ENCODE measurements at regions not wholly inside any gene's neighbourhood (a gene's known extent, or its start where the extent isn't known, plus 50 kb on each side); places are given as distances from the start of the nearest gene placed in this dataset.

GRCh38 chr18:5806860-5807259 is 88.5 kb downstream of the TMEM200C start:
- H3K27ac ChIP-seq (replicated peaks in 1 of 4) = no peak overlapping the region
- TF ChIP-seq EP300 (IDR thresholded peaks at IDR 0.05) (no peak), POLR2AphosphoS5 (IDR thresholded peaks at IDR 0.05) (no peak), POLR2A (IDR thresholded peaks at IDR 0.05; ENCODE audit: low read depth) (no peak)
- TF ChIP-seq, protein P1, sequence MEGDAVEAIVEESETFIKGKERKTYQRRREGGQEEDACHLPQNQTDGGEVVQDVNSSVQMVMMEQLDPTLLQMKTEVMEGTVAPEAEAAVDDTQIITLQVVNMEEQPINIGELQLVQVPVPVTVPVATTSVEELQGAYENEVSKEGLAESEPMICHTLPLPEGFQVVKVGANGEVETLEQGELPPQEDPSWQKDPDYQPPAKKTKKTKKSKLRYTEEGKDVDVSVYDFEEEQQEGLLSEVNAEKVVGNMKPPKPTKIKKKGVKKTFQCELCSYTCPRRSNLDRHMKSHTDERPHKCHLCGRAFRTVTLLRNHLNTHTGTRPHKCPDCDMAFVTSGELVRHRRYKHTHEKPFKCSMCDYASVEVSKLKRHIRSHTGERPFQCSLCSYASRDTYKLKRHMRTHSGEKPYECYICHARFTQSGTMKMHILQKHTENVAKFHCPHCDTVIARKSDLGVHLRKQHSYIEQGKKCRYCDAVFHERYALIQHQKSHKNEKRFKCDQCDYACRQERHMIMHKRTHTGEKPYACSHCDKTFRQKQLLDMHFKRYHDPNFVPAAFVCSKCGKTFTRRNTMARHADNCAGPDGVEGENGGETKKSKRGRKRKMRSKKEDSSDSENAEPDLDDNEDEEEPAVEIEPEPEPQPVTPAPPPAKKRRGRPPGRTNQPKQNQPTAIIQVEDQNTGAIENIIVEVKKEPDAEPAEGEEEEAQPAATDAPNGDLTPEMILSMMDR (IDR thresholded peaks at IDR 0.05) = no peak
- peaks cover 0 to 6% (median 2%) of the 10 kb centered on the region in 4 donors for H3K9me3 ChIP-seq
- no peaks in the 10 kb centered on the region for H3K4me1 ChIP-seq
- no peaks in the 10 kb centered on the region for H3K27me3 ChIP-seq
- intact Hi-C loops (cut with DNase I) = no loop called here
- no peak overlapping the region for H3K4me3 ChIP-seq
- DNase-seq (ENCODE audit: extremely low spot score) = no peak
- H3K36me3 ChIP-seq = no peaks in the 10 kb centered on the region
- 92% methylated on average over 5 of the region's 5 CpGs for WGBS

- H3K27me3 ChIP-seq = no peaks in the 10 kb centered on the region
- intact Hi-C loops (cut with DNase I) = no loop called here
- H3K4me1 ChIP-seq = no peaks in the 10 kb centered on the region
- DNase-seq (ENCODE audit: extremely low spot score) = peak; percentile 31
- H3K4me3 ChIP-seq = no peak overlapping the region
- H3K36me3 ChIP-seq = no peaks in the 10 kb centered on the region
- WGBS = 15% methylated on average over 1 of the region's 1 CpG
- H3K9me3 ChIP-seq = no peaks in the 10 kb centered on the region
- TF ChIP-seq, protein P1 (IDR thresholded peaks at IDR 0.05) = no peak
- TF ChIP-seq EP300 (IDR thresholded peaks at IDR 0.05) = no peak
- TF ChIP-seq POLR2AphosphoS5 (IDR thresholded peaks at IDR 0.05) = no peak
- no peak for TF ChIP-seq POLR2A (IDR thresholded peaks at IDR 0.05; ENCODE audit: low read depth)
- H3K27ac ChIP-seq (replicated peaks in 1 of 4) = no peak overlapping the region
Observed at GRCh38 chr18:5787936-5788335, 107.4 kb downstream of the TMEM200C start.

DNA sequence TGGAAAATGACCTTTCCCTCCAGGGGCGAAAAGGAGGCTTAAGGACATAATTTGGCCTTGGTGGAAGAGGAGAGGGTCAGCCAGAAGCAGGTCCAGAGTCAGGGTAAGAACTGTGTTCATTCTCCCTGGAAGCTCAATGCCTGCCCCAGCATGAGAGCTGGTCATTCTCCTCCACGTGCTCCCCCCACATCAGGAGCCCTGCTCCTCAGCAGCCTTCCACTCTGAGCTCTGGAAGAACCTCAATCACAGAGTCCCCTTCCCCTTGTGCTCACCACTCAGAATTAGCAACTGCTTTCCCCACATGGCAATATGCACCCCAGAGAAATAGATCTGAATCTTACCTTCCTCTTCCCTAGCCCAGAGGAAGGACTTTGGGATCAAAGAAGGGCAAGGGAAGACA is 115.4 kb downstream of the TMEM200C start:
- Histone ChIP-seq H3K36me3 (no peaks in the 10 kb centered on the region), H3K27me3 (peaks cover 0 to 5% (median 0%) of the 10 kb centered on the region in 4 donors), H3K4me1 (no peaks in the 10 kb centered on the region), H3K9me3 (no peaks in the 10 kb centered on the region), H3K4me3 (no peak overlapping the region), H3K27ac (replicated peaks in 1 of 4) (no peak overlapping the region)
- peak; percentile 62 for DNase-seq (ENCODE audit: extremely low spot score)
- 37% methylated on average over 2 of the region's 2 CpGs for WGBS
- intact Hi-C loops (cut with DNase I) = no loop called here
- TF ChIP-seq POLR2A (IDR thresholded peaks at IDR 0.05; ENCODE audit: low read depth) = no peak

- H3K4me3 ChIP-seq = no peak overlapping the region
- peak; percentile 86 for DNase-seq (ENCODE audit: extremely low spot score)
- H3K36me3 ChIP-seq = no peaks in the 10 kb centered on the region
- no peaks in the 10 kb centered on the region for H3K9me3 ChIP-seq
- H3K27me3 ChIP-seq = peaks cover 0 to 6% (median 0%) of the 10 kb centered on the region in 4 donors
- H3K4me1 ChIP-seq = no peaks in the 10 kb centered on the region
- no peak overlapping the region for H3K27ac ChIP-seq (replicated peaks in 1 of 4)
- no peak for TF ChIP-seq POLR2A (IDR thresholded peaks at IDR 0.05; ENCODE audit: low read depth)
- TF ChIP-seq, protein P1 (IDR thresholded peaks at IDR 0.05) = no peak
- no peak for TF ChIP-seq POLR2AphosphoS5 (IDR thresholded peaks at IDR 0.05)
- TF ChIP-seq EP300 (IDR thresholded peaks at IDR 0.05) = no peak
- WGBS = 47% methylated on average over 14 of the region's 14 CpGs
- intact Hi-C loops (cut with DNase I) = no loop called here
Observed at GRCh38 chr18:5772306-5773105, 122.8 kb downstream of the TMEM200C start.

DNA sequence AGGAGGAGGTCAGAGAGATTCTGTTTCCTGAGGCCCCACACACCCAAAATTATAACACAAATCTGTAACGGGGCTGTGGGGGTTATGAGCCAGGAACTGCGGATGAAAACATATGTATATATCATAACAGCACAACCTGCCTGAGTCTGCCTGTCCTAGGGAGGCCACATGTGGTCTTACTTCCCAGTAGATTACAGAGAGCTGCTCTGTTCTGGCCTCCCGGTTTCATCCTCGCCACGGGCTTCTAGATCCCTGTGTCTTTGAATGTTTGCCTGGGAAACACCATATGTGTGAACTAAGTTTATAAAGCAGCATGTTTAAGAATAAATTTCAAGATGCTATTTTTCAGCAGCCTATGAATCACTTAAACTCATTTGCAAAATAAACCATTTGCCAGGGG is 124.0 kb downstream of the TMEM200C start:
- 69% methylated on average over 5 of the region's 5 CpGs for WGBS
- intact Hi-C loops (cut with DNase I) = no loop called here
- no peak for TF ChIP-seq POLR2AphosphoS5 (IDR thresholded peaks at IDR 0.05)

More for the DNA sequence above, 124.0 kb downstream of the TMEM200C start:
- Histone ChIP-seq H3K4me3 (no peak overlapping the region), H3K27me3 (peaks cover 0 to 6% (median 0%) of the 10 kb centered on the region in 4 donors), H3K9me3 (no peaks in the 10 kb centered on the region), H3K36me3 (no peaks in the 10 kb centered on the region), H3K4me1 (no peaks in the 10 kb centered on the region), H3K27ac (replicated peaks in 1 of 4) (no peak overlapping the region)
- DNase-seq (ENCODE audit: extremely low spot score) = peak; percentile 47

Measured in esophagus muscularis mucosa (tissue), 4 donors.